ENCODE measurements at regions not wholly inside any gene's neighbourhood (a gene's known extent, or its start where the extent isn't known, plus 50 kb on each side); places are given as distances from the start of the nearest gene placed in this dataset.

DNA sequence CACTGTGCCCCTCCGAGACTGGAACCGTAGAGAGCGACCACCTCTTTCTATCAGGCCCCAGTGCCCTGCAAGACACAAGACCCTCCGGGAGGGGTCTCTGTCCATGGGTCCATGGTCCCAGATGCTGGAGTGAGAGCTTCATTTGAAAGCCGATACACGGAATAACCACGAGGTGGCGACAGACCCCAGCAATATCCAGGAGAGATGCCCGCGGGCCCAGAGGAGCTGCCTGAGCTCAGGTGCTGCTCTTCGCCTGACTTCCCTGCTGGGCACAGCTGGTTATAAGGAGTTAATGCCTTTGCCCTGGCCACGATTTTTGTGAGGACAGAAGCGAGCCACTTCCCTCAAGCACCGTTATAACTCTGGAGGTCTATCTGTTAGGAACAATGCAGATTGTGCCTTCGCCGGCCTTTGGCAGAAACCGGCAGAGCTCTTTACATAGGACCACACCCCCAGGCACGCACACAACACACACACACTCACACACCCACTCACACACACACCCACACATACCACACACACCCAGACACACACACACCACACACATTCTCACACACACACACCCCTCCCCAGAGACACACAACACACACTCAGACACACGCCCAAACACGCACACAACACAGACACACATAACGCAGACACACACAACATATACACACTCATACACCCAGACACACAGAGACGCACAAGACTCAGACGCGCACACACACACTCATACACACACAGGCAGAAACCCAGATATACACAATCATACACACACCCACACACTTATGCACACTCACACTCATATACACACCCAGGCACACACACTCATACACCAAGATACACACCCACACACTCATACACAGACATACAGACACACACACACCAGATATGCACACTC, 436.4 kb downstream of the SOX9 start:
- TF ChIP-seq, protein P1, sequence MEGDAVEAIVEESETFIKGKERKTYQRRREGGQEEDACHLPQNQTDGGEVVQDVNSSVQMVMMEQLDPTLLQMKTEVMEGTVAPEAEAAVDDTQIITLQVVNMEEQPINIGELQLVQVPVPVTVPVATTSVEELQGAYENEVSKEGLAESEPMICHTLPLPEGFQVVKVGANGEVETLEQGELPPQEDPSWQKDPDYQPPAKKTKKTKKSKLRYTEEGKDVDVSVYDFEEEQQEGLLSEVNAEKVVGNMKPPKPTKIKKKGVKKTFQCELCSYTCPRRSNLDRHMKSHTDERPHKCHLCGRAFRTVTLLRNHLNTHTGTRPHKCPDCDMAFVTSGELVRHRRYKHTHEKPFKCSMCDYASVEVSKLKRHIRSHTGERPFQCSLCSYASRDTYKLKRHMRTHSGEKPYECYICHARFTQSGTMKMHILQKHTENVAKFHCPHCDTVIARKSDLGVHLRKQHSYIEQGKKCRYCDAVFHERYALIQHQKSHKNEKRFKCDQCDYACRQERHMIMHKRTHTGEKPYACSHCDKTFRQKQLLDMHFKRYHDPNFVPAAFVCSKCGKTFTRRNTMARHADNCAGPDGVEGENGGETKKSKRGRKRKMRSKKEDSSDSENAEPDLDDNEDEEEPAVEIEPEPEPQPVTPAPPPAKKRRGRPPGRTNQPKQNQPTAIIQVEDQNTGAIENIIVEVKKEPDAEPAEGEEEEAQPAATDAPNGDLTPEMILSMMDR (IDR thresholded peaks at IDR 0.05; ENCODE audit: insufficient read depth, low read length, poor library complexity, severe bottlenecking) = peak; percentile 78
- TF ChIP-seq EZH2phosphoT487 (conservative IDR thresholded peaks at IDR 0.05; ENCODE audit: low read length) = no peak
